Epithelial cell of prostate (primary cell): ENCODE measurements at regions not wholly inside any gene's neighbourhood (a gene's known extent, or its start where the extent isn't known, plus 50 kb on each side); places are given as distances from the start of the nearest gene placed in this dataset.
A peak's percentile ranks its signal among the peaks of the same experiment; 100 is the strongest.

Source experiments
- DNase-seq: peaks from one replicate; pipeline ENCODE4 v3.0.0-alpha.2; 2011; ENCODE audit warnings: low read depth, low spot score
- H3K27ac ChIP-seq: fragments of 450-650 bp; 2 replicates; pipeline ENCODE4 v1.5.1; 2017; ENCODE audit warnings: mild to moderate bottlenecking

- no peak overlapping the region for H3K27ac ChIP-seq
- no peak for DNase-seq
Measured at GRCh38 chr5:74031536-74031935, 405.5 kb downstream of the ARHGEF28 start.

DNA sequence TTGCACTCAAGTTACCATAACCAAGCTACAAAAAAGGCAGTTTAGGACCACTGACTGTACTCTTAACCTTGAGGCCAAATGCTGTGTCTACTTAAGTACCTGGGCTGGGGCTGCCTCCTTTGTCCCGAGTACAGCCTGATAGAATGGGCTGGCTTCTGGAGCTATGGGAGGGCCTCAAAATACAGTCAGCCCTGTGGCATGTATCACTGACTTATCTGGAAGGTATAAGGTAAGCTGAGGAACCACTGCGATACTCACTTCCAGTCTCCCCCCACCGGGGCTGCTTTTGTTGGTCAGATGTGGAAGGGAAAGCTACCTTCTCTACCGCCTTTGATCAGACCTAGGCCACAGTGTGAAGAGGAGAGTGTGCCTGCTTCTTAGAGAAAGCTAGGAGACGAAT, 404.8 kb downstream of the ARHGEF28 start:
- DNase-seq, result no peak
- H3K27ac ChIP-seq, result no peak overlapping the region

- DNase-seq, result no peak
- H3K27ac ChIP-seq, result no peak overlapping the region
Measured at GRCh38 chr5:74030371-74030770, 404.4 kb downstream of the ARHGEF28 start.

DNA sequence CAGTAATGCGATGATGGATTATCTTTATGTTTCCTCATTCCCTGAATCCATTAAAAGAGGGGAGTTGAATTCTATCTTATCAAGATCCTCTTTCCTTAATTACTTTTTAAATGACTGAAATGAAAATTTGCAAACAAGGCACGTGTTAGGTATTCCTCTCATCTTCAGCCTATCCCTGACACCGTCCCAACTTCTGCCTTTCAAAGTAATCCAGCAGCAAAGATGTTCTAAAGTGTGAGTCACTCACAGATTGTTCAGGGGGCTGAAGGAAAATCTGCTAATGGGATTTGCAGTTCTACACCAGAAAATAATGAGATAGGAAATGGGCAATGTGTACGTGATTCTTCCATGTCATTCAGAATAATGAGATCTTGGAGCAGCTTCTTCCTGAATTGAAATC, 403.0 kb downstream of the ARHGEF28 start:
- peak overlapping the region; percentile 65 for H3K27ac ChIP-seq
- DNase-seq, result no peak

DNA sequence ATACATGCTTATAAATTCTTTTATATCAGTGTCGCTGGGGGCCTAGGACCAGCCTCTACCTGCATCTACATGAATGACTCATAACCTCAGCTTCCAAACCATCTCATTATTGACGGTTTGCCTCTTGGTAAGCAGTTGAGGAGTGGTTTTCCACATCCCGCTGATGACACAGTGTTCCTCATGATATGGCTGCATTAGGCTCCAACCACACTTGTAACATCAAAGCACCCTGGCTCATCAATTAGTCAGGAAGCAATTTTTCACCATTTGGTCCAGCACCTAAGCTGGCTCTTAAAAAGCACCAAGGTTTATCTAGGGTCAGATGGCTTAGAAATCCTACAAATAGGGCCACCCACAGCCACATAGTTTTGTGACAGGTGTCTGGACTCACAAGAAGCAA, 402.4 kb downstream of the ARHGEF28 start:
- DNase-seq, result peak; percentile 89

GRCh38 chr5:74027732-74028338, 401.8 kb downstream of the ARHGEF28 start:
- peak overlapping the region; percentile 65 for H3K27ac ChIP-seq
- DNase-seq, result no peak

More for the DNA sequence above, 402.4 kb downstream of the ARHGEF28 start:
- peak overlapping the region; percentile 65 for H3K27ac ChIP-seq

- no peak for DNase-seq
- H3K27ac ChIP-seq, result no peak overlapping the region
Measured at GRCh38 chr5:74026310-74026709, 400.3 kb downstream of the ARHGEF28 start.

DNA sequence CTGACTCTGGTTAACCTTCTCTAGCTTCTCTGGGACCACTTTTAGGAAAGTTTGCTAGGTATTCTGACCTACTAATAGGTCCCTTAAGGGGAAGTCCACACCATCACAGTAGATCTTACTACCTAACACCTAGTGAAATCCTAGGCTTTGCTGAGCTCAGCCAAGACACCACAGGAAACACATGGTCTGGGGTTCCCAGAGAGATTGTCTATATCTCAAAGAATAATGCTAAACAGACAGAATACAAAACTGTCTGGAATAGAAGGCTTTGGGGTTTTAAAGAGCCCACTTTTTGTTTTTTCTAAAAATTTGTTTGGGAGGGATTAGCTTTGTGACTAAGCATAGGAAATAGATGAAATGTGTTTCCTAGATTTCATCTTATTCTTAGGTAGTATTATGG, 395.1 kb downstream of the ARHGEF28 start:
- no peak for DNase-seq
- H3K27ac ChIP-seq, result no peak overlapping the region

- H3K27ac ChIP-seq, result no peak overlapping the region
- DNase-seq, result no peak
Measured at GRCh38 chr5:74020503-74020902, 394.5 kb downstream of the ARHGEF28 start.

- no peak for DNase-seq
- no peak overlapping the region for H3K27ac ChIP-seq
Measured at GRCh38 chr5:74019923-74020322, 393.9 kb downstream of the ARHGEF28 start.

DNA sequence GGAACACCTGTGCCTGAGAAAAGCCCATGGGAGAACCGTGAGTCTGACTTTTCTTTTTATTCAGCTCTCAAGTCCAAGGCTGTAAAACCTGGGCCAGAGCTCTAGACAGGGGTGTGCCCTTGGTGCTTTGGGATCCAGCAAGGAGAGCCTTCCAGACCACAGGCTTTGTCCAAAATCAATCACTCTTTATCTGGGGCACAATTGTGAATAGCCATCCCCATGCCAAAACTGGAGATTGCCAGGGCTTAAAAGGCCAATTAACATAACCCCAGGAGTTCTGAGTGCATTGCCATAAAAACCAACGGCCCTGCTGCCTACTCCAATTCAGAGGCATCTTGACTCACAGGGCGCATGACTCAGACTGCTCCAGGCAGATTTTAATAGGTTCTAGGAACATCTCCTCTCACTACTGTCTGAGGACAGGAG, 391.8 kb downstream of the ARHGEF28 start:
- peak overlapping the region; percentile 62 for H3K27ac ChIP-seq
- DNase-seq, result peak; percentile 69

DNA sequence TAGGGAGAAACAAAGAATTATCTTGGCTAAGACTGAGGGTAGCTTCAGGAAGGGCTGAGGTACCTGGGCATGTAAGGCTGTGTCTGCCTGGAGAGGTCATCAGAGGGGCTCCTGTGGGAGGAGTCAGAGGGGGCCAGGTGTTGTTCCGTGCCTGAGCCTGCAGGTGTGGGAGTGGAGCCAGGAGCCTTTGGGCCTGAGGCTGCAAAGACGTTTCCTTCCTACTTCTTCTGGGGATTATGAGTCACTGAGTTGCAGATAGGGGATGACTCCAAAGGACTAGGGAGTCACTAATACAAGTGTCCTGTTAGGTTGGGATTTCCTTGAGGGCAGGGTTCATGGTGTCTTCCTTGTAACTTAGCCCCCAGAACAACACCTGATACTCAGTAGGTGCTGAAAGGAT, 391.1 kb downstream of the ARHGEF28 start:
- peak; percentile 80 for DNase-seq
- H3K27ac ChIP-seq, result peak overlapping the region; percentile 62

DNA sequence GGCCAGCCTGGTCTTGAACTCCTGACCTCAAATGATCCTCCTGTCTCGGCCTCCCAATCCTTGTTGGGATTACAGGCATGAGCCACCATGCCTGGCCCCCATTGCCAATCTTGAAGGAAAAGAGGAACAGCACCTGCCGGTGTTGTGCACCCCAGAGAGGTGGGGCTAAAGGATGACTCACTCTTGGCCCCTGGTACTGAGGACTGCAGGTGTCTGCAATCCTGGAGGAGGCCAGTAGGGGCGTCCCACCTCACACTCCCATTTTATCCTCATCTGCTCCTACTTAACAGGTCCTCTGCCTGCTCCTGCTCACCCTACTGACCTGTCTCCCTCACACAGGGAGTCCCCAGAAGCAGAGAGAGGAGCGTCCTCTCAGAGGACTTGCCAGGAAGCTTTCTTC, 390.4 kb downstream of the ARHGEF28 start:
- no peak for DNase-seq
- no peak overlapping the region for H3K27ac ChIP-seq

- no peak overlapping the region for H3K27ac ChIP-seq
- DNase-seq, result no peak
Measured at GRCh38 chr5:74015716-74016115, 389.7 kb downstream of the ARHGEF28 start.

GRCh38 chr5:74013222-74013621, 387.2 kb downstream of the ARHGEF28 start:
- H3K27ac ChIP-seq, result no peak overlapping the region
- DNase-seq, result no peak

DNA sequence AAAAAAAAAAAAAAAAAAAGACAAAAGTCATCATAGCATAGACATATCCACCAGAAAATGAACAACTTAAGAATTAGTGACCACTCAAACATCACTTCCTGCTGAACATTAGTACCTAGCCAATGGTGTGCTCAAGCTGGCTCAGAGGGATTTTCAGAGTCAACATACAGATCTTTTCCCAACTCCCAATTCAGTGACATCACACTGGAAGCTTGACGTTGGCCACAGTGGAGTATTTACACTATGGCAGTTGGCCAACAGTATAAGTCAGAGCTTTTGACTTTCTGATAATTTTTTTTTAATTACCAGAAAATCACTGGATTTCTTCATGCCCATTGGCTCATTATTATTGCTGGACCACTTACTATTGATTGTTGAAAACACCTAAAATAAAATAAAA, 383.5 kb downstream of the ARHGEF28 start:
- no peak for DNase-seq
- no peak overlapping the region for H3K27ac ChIP-seq

GRCh38 chr5:74007193-74007592, 381.2 kb downstream of the ARHGEF28 start:
- no peak overlapping the region for H3K27ac ChIP-seq
- DNase-seq, result no peak

GRCh38 chr5:73999297-73999696, 373.3 kb downstream of the ARHGEF28 start:
- no peak for DNase-seq
- no peak overlapping the region for H3K27ac ChIP-seq

GRCh38 chr5:73998489-73998888, 372.5 kb downstream of the ARHGEF28 start:
- peak; percentile 36 for DNase-seq
- peak overlapping the region; percentile 20 for H3K27ac ChIP-seq

DNA sequence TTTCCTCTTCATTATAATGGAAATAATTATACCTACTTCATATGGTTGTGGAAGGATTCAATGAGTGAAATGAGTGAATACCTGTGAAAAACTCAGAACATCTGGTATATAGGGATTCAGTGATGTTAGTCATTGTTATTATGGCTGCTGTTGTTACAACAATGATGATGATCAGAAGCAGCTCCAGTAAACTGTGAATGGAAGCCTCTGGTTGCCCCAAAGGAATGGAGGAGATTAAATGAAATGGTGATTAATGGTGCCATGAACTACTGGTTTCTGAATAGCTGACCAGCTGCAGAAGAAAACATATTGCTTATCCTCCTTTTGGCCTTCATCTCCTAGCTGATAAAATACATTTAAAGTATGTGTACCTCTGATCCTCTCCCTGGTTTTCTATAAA, 372.0 kb downstream of the ARHGEF28 start:
- DNase-seq, result no peak

DNA sequence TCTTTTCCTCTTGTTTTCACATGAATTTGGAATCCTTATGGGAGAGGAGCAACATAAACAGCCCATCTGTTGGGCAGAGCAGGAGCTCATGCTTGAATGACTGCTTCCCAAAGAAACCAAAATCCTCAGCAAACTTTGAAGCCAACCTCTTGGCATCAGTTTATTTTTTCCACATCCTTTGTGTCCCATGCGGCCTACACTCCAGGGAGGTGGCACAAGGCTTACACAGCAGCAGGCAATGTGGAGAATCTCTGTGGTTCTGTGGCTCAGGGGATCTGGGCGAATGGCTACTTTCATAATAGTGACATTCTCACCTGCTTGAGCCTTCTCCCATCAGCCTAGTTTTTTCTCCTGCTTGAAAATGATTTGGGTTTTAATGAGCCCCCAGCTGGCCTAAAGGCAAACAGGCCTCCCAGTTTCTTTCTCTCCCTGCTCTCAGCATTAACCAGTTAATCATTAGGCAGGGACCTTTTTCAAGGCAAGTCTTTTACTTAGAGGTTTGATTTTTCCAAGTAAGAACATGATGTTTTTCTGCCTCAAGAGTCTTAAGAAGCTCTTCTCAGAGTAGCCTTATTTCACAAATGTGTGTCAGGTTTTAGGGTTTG, 370.3 kb downstream of the ARHGEF28 start:
- DNase-seq, result no peak
- H3K27ac ChIP-seq, result no peak overlapping the region

More for the DNA sequence above, 372.0 kb downstream of the ARHGEF28 start:
- H3K27ac ChIP-seq, result peak overlapping the region; percentile 20

GRCh38 chr5:73994963-73995362, 369.0 kb downstream of the ARHGEF28 start:
- H3K27ac ChIP-seq, result peak overlapping the region; percentile 45
- DNase-seq, result peak; percentile 74
